ENCODE measurements at regions not wholly inside any gene's neighbourhood (a gene's known extent, or its start where the extent isn't known, plus 50 kb on each side); places are given as distances from the start of the nearest gene placed in this dataset.

DNA sequence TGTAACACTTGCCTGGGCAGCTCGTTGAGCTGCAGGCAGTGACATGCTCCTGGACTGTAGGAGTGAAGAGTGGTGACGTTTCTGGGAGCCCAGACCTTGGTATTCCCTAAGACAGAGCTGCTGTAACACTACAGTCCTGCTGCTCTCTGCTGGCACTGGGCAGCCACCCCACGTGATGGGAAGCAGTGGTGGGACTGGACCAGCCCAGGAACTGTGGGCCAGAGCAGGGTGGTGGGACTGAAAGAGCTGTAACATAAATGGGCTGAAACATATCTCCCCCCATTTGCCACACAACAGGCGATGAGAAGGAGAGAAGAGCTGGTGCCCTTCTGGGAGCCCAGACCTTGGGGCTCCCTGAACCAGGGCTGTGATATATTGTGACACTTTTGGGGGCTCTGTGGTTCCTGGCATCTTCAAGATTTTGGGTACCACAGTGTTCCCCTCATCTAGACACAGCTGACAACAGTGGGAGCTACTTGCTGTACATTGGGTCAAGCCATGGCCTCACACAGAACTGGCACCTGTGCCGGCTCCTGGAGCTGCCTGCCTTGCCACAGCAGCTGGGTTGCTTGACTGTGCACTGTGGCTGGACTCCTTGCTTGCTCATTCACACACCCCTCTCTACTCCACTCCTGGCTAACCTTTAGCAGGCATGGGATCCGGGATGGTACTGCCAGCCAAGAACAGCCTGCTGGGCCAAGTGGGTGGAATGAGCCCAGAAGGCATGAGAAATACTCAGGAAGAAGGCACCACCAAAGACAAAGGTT lies 161.3 kb upstream of the PCDH15 start:
- no peak for TF ChIP-seq POLR2A (IDR thresholded peaks at IDR 0.05; ENCODE audit: low read depth, low read length)
- TF ChIP-seq POLR2AphosphoS5 (IDR thresholded peaks at IDR 0.05; ENCODE audit: low read depth, low read length): no peak
